Type B pancreatic cell (in vitro differentiated cells): ENCODE measurements at regions not wholly inside any gene's neighbourhood (a gene's known extent, or its start where the extent isn't known, plus 50 kb on each side); places are given as distances from the start of the nearest gene placed in this dataset.
"Not testable (repeated sequence)": the region's sequence is repeated elsewhere in the genome, so short reads cannot be mapped to it uniquely, and the experiment has no call there.

Experiments
- DNase-seq: peaks from one replicate; pipeline ENCODE4 v3.0.0; 2021; ENCODE audit warnings: mixed read lengths; ENCODE audit not compliant: unreplicated experiment; ENCODE audit errors: extremely low spot score
- H3K27ac Mint-ChIP-seq: 2 replicates; pipeline ENCODE4 v1.8.0; 2021; ENCODE audit warnings: mild to moderate bottlenecking, mixed read lengths
- H3K27me3 Mint-ChIP-seq: 2 replicates; pipeline ENCODE4 v1.8.0; 2021; ENCODE audit warnings: mixed read lengths
- H3K36me3 Mint-ChIP-seq: 2 replicates; pipeline ENCODE4 v1.8.0; 2021; ENCODE audit warnings: mixed read lengths
- H3K4me1 Mint-ChIP-seq: one replicate; pipeline ENCODE4 v1.8.0; 2021; ENCODE audit warnings: mixed read lengths; ENCODE audit not compliant: unreplicated experiment
- H3K4me3 Mint-ChIP-seq: 2 replicates; pipeline ENCODE4 v1.8.0; 2021; ENCODE audit warnings: mild to moderate bottlenecking, mixed read lengths
- H3K9me3 Mint-ChIP-seq: 2 replicates; pipeline ENCODE4 v1.8.0; 2021; ENCODE audit warnings: mixed read lengths
- CTCF ChIP-seq: fragments of 200-600 bp; sonication (generic); conservative IDR thresholded peaks from 2 replicates; pipeline ENCODE4 v1.5.0; 2021; ENCODE audit warnings: antibody characterized with exemption, mild to moderate bottlenecking

- DNase-seq, result no peak
- Mint-ChIP-seq H3K27ac (peak overlapping the region; percentile 52), H3K4me1 (peaks cover 10% of the 10 kb centered on the region), H3K27me3 (no peaks in the 10 kb centered on the region), H3K4me3 (peak overlapping the region; percentile 6), H3K9me3 (peaks cover 12% of the 10 kb centered on the region), H3K36me3 (peaks cover 15% of the 10 kb centered on the region)
- no peak for TF ChIP-seq CTCF
Measured at GRCh38 chr2:138421971-138422335, 79.6 kb upstream of the SPOPL start.

DNA sequence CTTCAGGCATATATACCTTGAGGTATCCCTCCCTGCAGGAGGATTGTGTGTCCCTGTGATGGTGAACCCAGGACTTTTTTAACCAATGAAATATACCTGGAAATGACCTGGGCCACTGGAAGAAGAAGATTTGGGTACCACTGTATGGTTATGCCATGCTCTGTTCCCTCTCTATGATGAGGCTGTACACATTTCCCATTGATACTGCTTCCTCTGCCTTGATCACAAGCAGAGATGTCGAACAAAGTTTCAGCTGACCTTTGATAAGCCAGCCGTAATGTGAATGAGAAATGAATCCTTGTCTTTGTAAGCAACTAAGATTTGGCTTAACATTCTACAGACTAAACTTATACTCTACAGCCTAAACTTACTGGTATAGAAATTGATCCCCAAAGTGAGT lies 78.4 kb upstream of the SPOPL start:
- Mint-ChIP-seq H3K9me3 (peaks cover 13% of the 10 kb centered on the region), H3K27ac (no peak overlapping the region), H3K4me1 (peaks cover 10% of the 10 kb centered on the region), H3K27me3 (no peaks in the 10 kb centered on the region), H3K4me3 (no peak overlapping the region), H3K36me3 (peaks cover 15% of the 10 kb centered on the region)
- no peak for TF ChIP-seq CTCF
- no peak for DNase-seq

- Mint-ChIP-seq H3K4me3 (no peak overlapping the region), H3K9me3 (peaks cover 13% of the 10 kb centered on the region), H3K36me3 (peaks cover 17% of the 10 kb centered on the region), H3K27me3 (no peaks in the 10 kb centered on the region), H3K4me1 (peaks cover 10% of the 10 kb centered on the region), H3K27ac (no peak overlapping the region)
- no peak for TF ChIP-seq CTCF
- DNase-seq, result no peak
Measured at GRCh38 chr2:138423745-138424144, 77.8 kb upstream of the SPOPL start.

DNA sequence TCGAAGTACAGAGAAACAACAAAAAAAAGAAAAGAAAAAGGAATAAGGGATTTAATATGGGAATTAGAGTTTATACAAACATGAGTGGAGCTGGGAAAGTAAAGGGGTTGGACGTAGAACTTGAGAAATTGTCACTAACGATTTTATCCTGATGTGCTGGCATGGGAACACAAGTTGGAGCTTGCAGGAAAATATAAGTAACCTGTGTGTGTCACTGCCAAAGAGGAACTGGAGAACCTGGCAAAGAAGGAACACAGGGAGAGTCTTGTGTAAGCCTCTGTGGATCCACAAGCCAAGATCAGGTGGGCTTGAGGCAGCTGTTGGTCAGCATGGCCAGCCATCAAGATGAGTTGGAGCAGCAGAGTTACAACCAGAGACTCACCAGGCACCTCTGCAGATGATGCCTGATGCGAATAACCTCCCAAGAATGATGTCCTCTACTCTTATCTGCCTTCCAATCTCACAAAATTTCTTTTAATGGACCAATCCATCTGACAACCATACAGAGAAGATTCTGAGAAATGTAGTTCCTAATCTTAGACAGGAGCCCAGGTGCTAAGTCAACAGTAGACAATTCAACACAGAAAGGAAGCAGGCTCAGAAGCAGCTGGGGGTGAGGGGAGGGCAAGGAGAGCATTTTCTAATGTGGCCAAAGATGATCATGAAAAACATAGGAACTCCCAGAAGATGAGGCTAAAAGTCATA lies 77.0 kb upstream of the SPOPL start:
- H3K36me3 Mint-ChIP-seq, result peaks cover 19% of the 10 kb centered on the region
- no peak overlapping the region for H3K27ac Mint-ChIP-seq
- peaks cover 13% of the 10 kb centered on the region for H3K9me3 Mint-ChIP-seq
- H3K4me1 Mint-ChIP-seq, result peaks cover 10% of the 10 kb centered on the region
- H3K4me3 Mint-ChIP-seq, result no peak overlapping the region
- no peak for DNase-seq
- no peaks in the 10 kb centered on the region for H3K27me3 Mint-ChIP-seq
- no peak for TF ChIP-seq CTCF

DNA sequence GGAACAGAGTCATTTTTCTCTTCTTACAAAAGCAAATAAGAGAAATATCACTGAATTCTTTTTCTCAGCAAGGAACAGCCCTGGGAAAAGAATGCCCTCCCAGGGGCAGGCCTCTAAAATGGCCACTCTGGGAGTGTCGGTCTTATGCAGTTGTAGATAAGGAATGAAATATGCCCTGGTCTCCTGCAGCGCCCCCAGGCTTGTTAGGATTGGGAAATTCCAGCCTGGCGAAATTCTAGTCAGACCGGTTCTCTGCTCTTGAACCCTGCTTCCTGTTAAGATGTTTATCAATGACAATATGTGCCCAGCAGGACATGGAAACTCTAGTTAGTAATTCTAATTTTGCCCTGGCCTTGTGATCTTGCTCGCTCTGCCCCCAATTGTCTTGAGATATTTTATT lies 75.5 kb upstream of the SPOPL start:
- not testable (repeated sequence) for H3K27ac Mint-ChIP-seq, H3K27me3 Mint-ChIP-seq, H3K4me1 Mint-ChIP-seq, H3K4me3 Mint-ChIP-seq, DNase-seq
- peaks cover 19% of the 10 kb centered on the region for H3K36me3 Mint-ChIP-seq
- H3K9me3 Mint-ChIP-seq, result peaks cover 13% of the 10 kb centered on the region

- no peak for DNase-seq
- H3K36me3 Mint-ChIP-seq, result peaks cover 22% of the 10 kb centered on the region
- H3K27ac Mint-ChIP-seq, result no peak overlapping the region
- H3K4me3 Mint-ChIP-seq, result no peak overlapping the region
- no peak for TF ChIP-seq CTCF
- H3K27me3 Mint-ChIP-seq, result no peaks in the 10 kb centered on the region
- no peaks in the 10 kb centered on the region for H3K4me1 Mint-ChIP-seq
- H3K9me3 Mint-ChIP-seq, result peaks cover 13% of the 10 kb centered on the region
Measured at GRCh38 chr2:138428710-138429440, 72.7 kb upstream of the SPOPL start.
